Amniotic epithelial cell (primary cell): ENCODE measurements at regions not wholly inside any gene's neighbourhood (a gene's known extent, or its start where the extent isn't known, plus 50 kb on each side); places are given as distances from the start of the nearest gene placed in this dataset.
"Not testable (repeated sequence)": the region's sequence is repeated elsewhere in the genome, so short reads cannot be mapped to it uniquely, and the experiment has no call there.

ENCODE experiments used
- DNase-seq: peaks from one replicate; pipeline ENCODE4 v3.0.0-alpha.2; 2010; ENCODE audit warnings: low read depth

GRCh38 chr6:121639021-121639420, 203.6 kb downstream of the GJA1 start:
- DNase-seq = no peak

GRCh38 chr6:121641158-121641557, 205.7 kb downstream of the GJA1 start:
- no peak for DNase-seq

- peak; percentile 37 for DNase-seq
These were observed 209.8 kb downstream of the GJA1 start for GRCh38 chr6:121645100-121645745.

- peak; percentile 91 for DNase-seq
These were observed 212.5 kb downstream of the GJA1 start for GRCh38 chr6:121647905-121648304.

GRCh38 chr6:121649951-121650350, 214.5 kb downstream of the GJA1 start:
- DNase-seq = no peak

GRCh38 chr6:121651420-121651819, 216.0 kb downstream of the GJA1 start:
- DNase-seq = peak; percentile 43

GRCh38 chr6:121652223-121652622, 216.8 kb downstream of the GJA1 start:
- DNase-seq = no peak

- DNase-seq = peak; percentile 93
These were observed 217.5 kb downstream of the GJA1 start for GRCh38 chr6:121652726-121653623.

- no peak for DNase-seq
These were observed 218.2 kb downstream of the GJA1 start for GRCh38 chr6:121653624-121654008.

GRCh38 chr6:121657972-121658371, 222.5 kb downstream of the GJA1 start:
- no peak for DNase-seq

- DNase-seq = no peak
These were observed 224.8 kb downstream of the GJA1 start for GRCh38 chr6:121660277-121660676.

- DNase-seq = no peak
These were observed 227.9 kb downstream of the GJA1 start for GRCh38 chr6:121663292-121663810.

GRCh38 chr6:121664158-121664557, 228.7 kb downstream of the GJA1 start:
- DNase-seq = no peak

- DNase-seq = peak; percentile 88
These were observed 231.4 kb downstream of the GJA1 start for GRCh38 chr6:121666814-121667213.

GRCh38 chr6:121668259-121668658, 232.8 kb downstream of the GJA1 start:
- DNase-seq = no peak

- DNase-seq = no peak
These were observed 235.1 kb downstream of the GJA1 start for GRCh38 chr6:121670511-121670910.

- no peak for DNase-seq
These were observed 242.1 kb downstream of the GJA1 start for GRCh38 chr6:121677571-121677970.

- no peak for DNase-seq
These were observed 242.8 kb downstream of the GJA1 start for GRCh38 chr6:121678245-121678644.

GRCh38 chr6:121680058-121680457, 244.6 kb downstream of the GJA1 start:
- no peak for DNase-seq

GRCh38 chr6:121682666-121683065, 247.2 kb downstream of the GJA1 start:
- DNase-seq = no peak

GRCh38 chr6:121685806-121686205, 250.4 kb downstream of the GJA1 start:
- not testable (repeated sequence) for DNase-seq

GRCh38 chr6:121686611-121687023, 251.2 kb downstream of the GJA1 start:
- no peak for DNase-seq

- peak; percentile 47 for DNase-seq
These were observed 253.5 kb downstream of the GJA1 start for GRCh38 chr6:121688974-121689373.
